ENCODE measurements at regions not wholly inside any gene's neighbourhood (a gene's known extent, or its start where the extent isn't known, plus 50 kb on each side); places are given as distances from the start of the nearest gene placed in this dataset.

GRCh38 chr5:112492291-112492690, 73.2 kb upstream of the EPB41L4A start:
- TF ChIP-seq CTCF (IDR thresholded peaks at IDR 0.05), result peak in 2 of 4 experiments; percentile 15 to 22
- TF ChIP-seq POLR2A (IDR thresholded peaks at IDR 0.05), result no peak
